Left colon (tissue), 2 donors: ENCODE measurements at regions not wholly inside any gene's neighbourhood (a gene's known extent, or its start where the extent isn't known, plus 50 kb on each side); places are given as distances from the start of the nearest gene placed in this dataset.
"Not testable (repeated sequence)": the region's sequence is repeated elsewhere in the genome, so short reads cannot be mapped to it uniquely, and the experiment has no call there.

Experiments
- ATAC-seq: fragments of 200-7000 bp; cut with Tn5 transposase; one replicate; pipeline ENCODE4 v1.9.1; 2020; ENCODE audit warnings: mild to moderate bottlenecking, moderate library complexity
- DNase-seq, 2 donors: peaks; one replicate each; pipeline ENCODE4 v3.0.0-alpha.2; 2020
- intact Hi-C, 2 donors: fragments of 100-400 bp; cut with DNase I in 1 of 2; cut with micrococcal nuclease in 1 of 2; formaldehyde crosslinking; loops; one replicate each; pipeline versions ENCODE4 v1.11.2 to v1.14.0; 2022; cut with DNase I, micrococcal nuclease
- donor health status: DM: no; HTN: no; CAD: no.
- donor health status: DM: yes; HTN: yes; CAD: no.

DNA sequence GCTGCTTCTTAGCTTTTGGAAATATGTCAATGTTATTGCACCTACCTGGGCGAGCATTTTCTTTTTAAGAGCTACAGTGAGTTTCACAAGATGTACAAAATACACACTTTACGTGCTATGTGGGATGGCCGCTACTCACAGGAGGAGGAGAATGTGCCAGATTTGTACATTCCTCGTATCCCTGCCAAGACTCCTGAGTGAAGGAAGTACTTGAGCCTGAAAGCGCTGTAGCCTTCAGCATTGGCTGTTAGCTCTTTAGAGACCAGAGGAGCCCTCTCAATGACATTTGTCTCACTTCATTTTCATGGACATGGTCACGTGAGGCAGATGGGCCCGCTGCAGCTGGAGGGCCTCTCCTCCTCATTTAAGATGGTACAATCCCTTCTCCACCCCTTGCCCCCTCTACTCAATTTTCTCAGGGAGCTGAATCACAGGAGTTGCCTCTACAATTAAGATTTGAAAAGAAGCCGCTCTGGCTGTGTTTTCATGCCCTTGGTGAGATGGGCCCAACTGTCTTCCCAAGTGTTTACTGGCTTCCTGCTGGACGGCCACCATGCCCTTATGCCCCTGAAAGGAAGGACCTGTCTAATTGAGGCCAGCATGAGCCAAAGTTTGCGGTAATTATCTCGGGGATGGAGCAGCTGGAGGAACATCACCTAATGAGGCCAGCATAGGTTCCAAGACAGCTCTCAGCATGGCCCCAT lies 442.6 kb downstream of the PRDM2 start:
- ATAC-seq = no peak
- no peak for DNase-seq
- intact Hi-C loops = no loop called here

DNA sequence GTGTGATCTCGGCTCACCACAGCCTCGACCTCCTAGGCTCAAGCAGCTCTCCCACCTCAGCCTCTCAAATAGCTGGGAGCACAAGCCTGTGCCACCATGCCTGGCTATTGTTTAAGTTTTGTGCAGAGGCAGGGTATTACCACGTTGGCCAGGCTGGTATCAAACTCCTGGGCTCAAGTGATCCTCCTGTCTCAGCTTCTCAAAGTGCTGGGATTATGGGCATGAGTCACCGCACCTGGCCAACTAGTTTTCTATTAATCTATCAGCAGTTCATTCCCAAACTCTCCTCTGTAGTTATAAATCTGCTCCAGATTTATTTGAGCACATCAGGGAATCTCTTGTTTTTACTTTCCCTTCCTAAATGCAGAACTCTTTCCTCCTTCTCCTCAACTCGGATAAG lies 443.8 kb downstream of the PRDM2 start:
- ATAC-seq (no peak), DNase-seq (no peak)
- intact Hi-C loops = no loop called here

DNA sequence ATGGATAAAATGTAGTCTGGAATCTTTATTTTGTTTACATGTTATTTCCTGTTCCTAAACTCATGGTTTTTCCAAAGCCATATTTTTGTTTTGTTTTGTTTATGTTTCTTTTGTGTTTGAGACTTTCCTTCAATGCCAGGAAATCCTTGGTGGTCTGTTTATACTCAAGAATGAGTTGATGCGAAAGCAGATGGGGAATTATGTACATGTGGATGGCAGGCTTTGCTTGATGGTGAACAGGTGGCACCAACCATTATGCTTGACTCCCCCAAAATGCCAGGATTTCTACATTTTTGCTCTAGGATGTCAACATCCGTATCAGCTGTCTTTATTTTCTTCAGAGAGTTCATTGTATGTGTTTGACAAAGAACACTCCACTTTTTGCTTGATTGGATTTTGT lies 448.5 kb downstream of the PRDM2 start:
- intact Hi-C loops = no loop called here
- no peak for ATAC-seq
- DNase-seq = no peak

DNA sequence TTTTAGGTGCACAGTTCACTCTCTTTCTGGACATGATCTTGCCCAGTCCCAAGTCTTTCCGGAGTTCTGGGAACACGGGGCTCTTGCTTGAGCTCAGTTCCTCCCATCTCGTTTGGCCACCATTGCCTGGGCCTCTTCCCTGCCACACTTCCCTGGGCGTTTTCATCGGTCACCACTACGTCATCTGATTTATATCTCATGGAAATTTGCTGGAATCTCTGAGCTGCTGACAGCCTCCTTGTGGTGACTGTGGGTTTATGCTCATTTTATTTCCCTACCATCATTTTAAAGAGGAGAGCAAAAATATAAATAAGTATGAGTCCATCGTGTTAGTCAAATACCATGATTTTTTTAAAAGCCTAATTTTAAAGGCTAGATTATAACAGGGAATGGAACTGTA lies 449.1 kb upstream of the KAZN start:
- intact Hi-C loops = no loop called here
- no peak for ATAC-seq

DNA sequence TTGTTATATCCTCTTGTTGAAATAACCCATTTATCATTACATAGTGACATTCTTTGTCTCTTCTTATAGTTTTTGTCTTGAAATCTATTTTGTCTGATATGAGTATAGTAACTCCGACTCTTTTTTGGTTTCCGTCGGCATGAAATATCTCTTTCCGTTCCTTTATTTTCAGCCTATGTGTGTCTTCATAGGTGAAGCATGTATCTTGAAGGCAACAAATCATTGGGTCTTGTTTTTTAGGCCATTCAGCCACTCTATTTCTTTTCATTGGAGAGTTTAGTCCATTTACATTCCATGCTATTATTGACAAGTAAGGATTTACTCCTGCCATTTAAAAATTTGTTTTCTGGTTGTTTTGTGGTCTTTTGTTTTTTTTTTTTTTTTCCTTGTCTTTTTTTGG lies 441.9 kb upstream of the KAZN start:
- DNase-seq (no peak), ATAC-seq (no peak)
- intact Hi-C loops = no loop called here

More for the DNA sequence above, 449.1 kb upstream of the KAZN start:
- no peak for DNase-seq

DNA sequence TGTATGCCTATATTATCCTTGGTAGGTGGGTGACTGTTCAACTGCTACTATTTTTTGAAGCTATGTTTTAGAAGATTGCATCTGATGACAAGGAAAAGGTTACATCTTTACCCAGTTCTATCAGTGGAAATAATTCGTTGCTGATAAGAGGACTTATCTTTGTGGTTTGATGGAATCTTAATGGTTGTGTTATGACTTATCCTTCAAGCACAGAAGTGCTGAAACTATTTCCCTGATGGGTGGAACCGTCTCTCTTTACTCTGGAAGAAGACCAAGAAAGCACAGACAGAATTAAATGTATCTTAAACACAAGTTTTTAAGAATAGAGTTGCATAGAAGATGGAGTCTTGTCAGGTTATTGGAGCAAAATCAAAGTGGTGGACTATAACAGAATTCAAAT lies 437.7 kb upstream of the KAZN start:
- DNase-seq (no peak), ATAC-seq (no peak)
- intact Hi-C loops = no loop called here

DNA sequence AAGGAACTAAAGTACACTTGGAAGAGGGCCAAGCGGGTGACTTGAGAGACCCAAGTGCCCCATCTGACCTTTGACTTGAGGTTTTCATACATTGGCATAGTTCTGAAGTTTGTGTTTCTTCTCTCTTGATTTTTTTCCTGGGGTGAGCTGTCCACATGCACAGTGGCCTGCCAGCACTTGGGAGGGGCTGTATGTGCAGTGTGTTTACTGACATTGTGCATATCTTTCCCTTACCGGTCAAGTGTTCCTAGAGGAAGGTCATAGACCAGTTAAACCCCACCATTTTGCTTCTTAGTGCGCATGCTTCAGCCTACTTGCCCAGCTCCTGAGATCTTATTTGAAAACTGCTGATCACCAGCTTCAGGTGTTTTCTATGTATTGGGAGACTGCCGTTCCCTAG lies 435.2 kb upstream of the KAZN start:
- DNase-seq (no peak), ATAC-seq (no peak)
- intact Hi-C loops = no loop called here

DNA sequence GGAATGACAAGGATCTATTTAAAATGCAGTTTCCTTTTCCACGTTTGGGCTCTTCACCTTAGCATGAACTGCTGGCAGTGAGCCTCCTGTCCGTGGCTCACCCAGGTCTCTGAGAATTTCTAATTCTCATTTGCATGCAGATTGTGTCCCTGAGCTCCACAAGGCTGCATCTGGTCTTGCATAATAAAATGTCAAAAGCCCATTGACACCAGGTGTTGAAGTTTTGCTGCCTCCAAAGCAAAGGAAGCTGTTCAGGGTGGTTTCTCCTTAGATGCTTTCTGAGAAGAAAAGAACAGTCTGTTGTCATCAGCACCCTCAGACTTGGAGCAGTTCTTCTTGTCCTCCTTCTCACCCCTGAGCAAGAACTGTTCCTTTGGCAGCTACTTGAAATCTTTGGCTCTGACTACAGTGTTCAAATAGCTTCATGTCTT lies 433.1 kb upstream of the KAZN start:
- DNase-seq (no peak), ATAC-seq (no peak)
- intact Hi-C loops = no loop called here

DNA sequence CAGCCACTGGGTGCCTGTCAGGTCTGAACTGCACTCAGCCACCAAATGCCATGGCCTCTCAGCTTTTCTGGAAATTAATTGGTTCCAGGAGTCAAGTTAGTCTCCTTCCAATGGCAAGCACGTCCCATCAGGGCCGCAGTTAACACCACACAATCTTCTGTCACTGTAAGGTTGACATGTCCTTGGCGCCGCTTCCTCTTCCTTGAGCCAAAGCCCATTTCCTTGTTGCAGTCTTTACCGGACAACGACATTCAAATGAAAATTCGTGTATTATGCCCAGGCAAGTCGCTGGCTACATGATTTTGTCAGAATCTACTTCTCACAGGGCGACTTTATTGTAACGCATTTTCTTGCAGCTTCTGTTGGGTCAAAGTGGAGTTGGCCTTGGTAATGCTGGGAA lies 430.6 kb upstream of the KAZN start:
- no peak for ATAC-seq
- no peak for DNase-seq

DNA sequence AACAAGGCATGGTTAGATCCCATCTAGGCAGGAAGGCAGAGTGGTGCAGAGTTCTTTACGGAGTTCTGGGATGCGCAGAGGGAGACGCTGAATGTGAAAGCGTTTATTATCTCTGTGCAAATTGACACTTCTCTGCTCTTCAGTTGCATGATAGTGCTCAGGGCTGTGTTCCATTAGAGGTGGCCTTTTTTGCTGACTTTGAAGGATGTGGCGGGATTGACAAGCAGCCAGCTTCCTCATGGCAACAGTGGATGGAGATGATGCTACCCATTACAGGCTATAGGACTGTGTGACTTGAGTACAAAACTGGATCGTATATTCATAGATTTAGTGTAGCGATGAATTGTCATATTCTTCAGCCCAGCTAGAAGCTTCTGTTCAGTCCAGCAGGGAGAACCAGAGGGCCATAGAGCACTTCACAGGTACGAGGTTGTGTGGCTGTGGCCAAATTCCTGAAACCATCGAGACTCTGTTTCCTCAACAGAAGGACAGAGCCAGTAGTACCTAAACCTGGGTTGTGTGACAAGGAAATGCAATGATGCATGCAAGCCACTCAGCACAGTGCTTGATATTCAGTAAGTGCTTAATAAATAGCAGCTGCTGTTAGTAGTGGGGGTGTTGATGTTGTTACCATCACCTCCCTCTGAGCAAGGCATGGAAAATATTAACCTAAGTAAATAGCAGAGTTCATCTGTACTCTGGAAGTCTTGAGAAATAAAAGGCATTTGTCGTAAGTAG lies 430.0 kb upstream of the KAZN start:
- intact Hi-C loops = no loop called here
- no peak for ATAC-seq
- DNase-seq = no peak

More for the DNA sequence above, 430.6 kb upstream of the KAZN start:
- intact Hi-C loops = no loop called here

DNA sequence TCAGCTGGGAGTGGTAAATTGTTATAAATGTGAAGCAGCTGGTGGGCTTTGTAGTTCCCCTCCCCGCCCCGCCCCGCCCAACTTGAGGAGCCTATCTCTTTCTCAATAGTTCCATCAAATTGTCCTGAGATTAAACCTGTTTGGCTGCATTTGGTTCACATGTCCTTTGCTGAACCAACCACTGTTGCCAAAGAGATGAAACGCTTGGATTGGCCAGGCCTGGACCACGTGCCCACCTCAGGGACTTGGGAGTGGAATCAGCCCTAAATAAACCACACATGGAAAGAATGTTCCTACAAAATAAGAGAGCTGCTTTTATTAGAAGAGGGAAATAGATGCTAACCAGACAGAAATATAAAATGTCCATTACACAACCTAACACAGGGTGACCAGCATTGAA lies 424.9 kb upstream of the KAZN start:
- intact Hi-C loops = no loop called here
- ATAC-seq (no peak), DNase-seq (no peak)

DNA sequence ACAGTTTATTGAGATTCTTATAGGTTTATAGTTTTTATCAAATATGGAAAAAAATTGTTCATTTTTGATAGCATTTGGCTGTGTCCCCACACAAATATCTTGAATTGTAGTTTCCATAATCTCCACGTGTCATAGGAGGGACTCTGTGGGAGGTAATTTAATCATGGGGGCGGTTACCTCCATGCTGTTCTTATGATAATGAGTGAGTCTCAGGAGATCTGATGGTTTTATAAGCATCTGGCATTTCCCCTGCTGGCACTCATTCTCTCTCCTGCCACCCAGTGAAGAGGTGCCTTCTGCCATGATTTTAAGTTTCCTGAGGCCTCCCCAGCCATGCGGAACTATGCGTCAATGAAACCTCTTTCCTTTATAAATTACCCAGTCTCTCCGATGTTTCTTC lies 420.6 kb upstream of the KAZN start:
- ATAC-seq, DNase-seq, intact Hi-C loops: not testable (repeated sequence)

DNA sequence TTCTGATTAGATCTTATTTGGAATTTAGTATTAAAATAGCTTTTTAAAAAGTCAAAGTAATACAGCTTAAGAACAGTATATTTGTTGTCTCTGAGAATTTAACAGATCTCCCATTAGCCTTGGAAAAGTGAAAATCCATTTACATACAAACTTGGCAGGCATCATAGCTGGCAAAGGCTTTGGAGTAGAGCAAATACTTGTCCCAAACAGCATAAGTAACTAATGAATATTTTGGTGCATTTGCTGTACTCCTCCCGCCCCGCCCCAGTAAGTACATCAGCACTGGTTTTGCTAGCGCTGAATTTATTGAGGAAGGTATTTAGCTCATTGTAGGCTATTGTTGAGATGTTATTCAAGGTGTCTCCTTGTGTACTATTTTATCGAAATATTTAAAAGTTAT lies 417.7 kb upstream of the KAZN start:
- intact Hi-C loops = no loop called here
- DNase-seq = no peak
- no peak for ATAC-seq

DNA sequence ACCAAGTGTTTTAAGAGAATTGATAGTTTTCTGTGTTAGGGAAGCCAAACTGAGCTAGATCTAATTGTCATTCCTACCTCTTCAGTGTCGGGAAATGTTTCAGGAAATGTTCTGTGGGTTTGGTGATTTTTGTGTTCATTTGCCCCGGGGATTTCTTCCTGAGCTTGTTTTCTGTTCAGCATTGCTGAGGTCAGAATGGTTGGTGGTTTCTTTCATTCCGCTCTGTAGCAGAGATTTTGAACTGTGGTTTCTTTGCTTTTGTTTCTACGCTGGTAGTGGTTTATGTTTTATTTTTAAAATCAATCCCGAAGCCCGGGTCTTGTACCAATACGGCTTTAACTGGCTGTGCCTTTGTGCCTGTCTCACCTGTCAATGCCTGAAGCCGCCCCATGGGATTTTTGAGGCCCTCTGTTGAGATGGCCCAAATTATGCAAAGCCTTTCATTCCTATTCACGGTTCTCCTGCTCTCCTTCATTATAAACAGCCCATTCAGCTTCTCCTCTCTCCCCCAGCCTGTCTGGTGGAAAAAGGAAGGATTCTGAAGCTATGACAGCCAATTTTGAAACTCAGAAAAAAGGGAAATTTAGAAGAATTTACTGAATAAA lies 417.2 kb upstream of the KAZN start:
- no peak for DNase-seq
- intact Hi-C loops = no loop called here
- no peak for ATAC-seq

DNA sequence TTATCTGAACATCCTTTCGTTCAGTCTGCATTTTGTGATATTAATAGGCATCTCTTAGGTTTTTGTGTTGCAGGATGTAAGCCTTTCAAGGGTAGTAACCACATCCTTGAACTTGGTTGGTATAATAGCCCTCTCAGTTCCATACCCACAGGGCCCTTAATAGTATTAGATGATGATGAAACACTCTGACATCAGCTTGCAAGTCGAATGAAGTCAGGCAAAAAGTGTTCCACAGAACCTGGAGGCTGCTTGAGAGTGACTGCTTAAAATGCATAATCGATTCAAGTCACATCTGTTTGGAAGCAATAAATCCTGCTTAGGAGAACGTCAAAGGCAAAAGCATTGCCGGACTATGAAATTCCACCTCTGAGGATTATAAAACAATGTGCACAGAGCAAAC lies 415.6 kb upstream of the KAZN start:
- ATAC-seq (no peak), DNase-seq (no peak)
- intact Hi-C loops = no loop called here

DNA sequence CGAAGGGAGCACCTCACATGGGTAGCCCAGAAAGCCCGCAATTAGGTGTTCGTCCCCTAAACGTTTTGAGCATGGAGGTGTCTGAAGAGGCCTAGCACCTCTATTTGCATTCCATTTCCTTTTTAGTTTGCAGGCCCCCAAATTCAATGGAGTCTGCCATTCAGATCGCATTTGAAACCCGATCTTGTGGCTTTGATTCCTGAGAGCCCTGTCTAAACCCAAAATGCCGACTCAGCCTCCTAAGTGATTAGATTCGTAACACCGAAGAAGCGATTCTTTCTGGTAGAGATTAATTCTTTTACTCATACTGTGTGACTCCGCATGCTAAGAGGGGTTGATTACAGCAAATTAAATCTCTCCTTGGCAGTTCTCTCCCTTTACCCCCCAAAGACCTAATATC lies 415.2 kb upstream of the KAZN start:
- intact Hi-C loops = no loop called here
- no peak for ATAC-seq
- no peak for DNase-seq

DNA sequence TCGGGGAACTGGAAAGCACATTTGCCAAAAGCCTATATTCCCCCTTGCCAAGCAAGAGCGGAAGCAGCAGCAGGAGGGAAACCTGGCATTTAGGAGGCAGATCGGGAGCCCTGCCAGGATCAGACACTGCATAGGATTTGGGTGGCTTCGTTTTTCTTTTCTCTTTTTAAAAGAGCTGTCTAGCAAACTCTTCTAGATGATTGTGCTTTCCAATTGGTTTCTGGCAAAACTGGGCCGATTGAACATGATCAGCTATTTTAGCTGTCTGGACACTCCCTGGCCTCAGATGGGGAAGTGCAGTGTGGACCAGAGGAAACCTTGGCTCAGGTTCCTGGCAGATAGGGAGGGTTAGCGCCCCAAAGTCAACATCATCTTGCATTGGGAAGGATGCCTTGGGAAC lies 414.0 kb upstream of the KAZN start:
- no peak for ATAC-seq
- no peak for DNase-seq
- intact Hi-C loops = no loop called here

DNA sequence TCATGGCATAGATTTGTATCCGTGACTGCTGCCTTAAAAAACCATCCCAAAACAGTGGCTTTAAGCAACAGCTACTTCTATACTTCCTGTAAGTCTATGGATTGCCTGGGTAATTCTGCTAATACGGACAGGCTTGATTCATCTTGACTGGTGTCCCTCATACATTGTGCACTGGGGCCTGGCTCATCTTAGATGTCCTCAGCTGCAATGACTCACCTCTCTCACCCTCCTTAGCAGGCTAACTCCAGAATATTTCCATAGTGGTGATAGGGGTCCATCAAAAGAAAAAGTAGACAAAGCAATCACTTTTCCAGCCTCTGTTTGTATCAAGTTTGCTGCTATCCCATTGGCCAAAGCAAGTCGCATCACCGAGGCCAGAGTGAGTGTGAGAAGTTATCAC lies 409.1 kb upstream of the KAZN start:
- no peak for DNase-seq
- intact Hi-C loops = no loop called here
- no peak for ATAC-seq

DNA sequence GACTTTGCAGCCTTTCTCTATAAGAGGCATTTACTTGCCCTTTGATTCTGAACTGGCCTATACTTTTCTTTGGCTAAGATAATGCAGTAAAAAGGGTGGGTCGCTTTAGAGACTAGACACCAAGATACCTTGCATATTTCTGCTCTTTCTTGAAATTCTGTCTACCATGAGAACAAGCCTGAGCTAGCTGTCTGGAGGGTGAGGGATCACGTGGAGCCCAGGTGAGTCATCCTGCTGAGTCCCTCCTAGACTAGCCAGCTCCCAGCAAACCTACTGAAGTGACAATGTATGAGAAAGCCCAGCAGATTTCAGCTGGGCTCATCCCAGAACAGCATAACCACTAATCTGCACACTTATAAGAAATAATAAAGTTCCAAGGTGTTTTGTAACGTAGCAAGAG lies 408.0 kb upstream of the KAZN start:
- intact Hi-C loops = no loop called here
- no peak for ATAC-seq
- no peak for DNase-seq

DNA sequence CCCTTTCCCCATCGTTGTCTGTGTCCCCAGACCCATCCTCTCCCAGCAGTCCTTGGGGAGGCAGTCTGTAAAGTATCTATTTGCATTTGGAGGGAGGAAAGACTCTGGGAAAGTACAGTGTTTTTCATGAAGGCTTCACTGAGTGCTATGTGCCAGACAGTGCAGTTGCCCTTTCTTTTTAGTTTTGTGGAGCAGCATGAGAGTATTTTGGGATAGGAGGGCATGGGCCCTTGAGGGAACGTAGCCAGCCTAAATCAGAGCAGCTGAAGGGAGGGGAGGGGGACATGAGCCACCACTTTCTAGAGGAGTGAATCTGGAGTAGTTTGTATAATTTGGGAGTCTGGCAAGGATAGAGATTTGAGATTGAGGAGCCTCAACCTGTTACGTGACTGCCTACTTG lies 404.0 kb upstream of the KAZN start:
- intact Hi-C loops = no loop called here
- ATAC-seq (no peak), DNase-seq (no peak)

DNA sequence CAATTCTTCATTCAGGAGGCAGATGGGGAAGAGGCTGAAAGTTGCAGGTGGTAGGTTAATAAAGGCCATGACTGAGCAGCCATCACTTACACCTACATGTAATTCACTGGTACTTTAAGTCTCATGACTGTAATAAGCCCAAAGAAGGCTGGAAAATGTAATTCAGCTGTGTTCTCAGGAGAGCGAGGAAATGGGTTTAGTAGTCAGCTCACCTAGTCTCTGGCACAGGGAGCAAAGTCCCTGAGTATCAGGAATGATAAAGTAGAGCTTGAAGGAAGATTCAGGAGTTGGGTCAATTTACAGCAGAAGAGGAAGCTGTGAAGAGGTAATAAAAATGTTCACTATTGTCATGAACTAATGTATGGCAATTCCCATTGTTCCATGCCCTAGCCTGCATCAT lies 393.4 kb upstream of the KAZN start:
- intact Hi-C loops = no loop called here
- no peak for DNase-seq
- no peak for ATAC-seq
